ENCODE measurements at regions not wholly inside any gene's neighbourhood (a gene's known extent, or its start where the extent isn't known, plus 50 kb on each side); places are given as distances from the start of the nearest gene placed in this dataset.
A peak's percentile ranks its signal among the peaks of the same experiment; 100 is the strongest.

- intact Hi-C loops (cut with micrococcal nuclease; ENCODE audit: unreplicated experiment) (no loop called here), in situ Hi-C loops (cut with MboI) (no loop called here)
- Histone ChIP-seq H3K27ac (ENCODE audit: control insufficient read depth, insufficient read depth) (no peak overlapping the region), H3K9ac (ENCODE audit: control insufficient read depth, insufficient read depth, low read length) (no peak overlapping the region), H3K27me3 (replicated peaks in 1 of 2; ENCODE audit: control insufficient read depth in 2 of 2, insufficient read depth in 2 of 2, low read length in 1 of 2) (no peaks in the 10 kb centered on the region), H3K9me3 (replicated peaks; ENCODE audit: control insufficient read depth, insufficient read depth, low read length) (no peaks in the 10 kb centered on the region), H3K36me3 (ENCODE audit: control insufficient read depth in 2 of 2, insufficient read depth in 2 of 2, low read length in 1 of 2) (no peaks in the 10 kb centered on the region), H4K20me1 (ENCODE audit: control insufficient read depth, insufficient read depth) (no peaks in the 10 kb centered on the region), H3K79me2 (ENCODE audit: control insufficient read depth, insufficient read depth, low read length) (no peaks in the 10 kb centered on the region), H3K4me1 (ENCODE audit: control insufficient read depth, insufficient read depth, low read length) (no peaks in the 10 kb centered on the region), H2AFZ (ENCODE audit: control insufficient read depth, low read depth, low read length) (peak overlapping the region; percentile 18), H3K4me2 (ENCODE audit: control insufficient read depth, insufficient read depth) (no peak overlapping the region), H3K4me3 (no peak overlapping the region)
- FAIRE-seq (no peak), ATAC-seq (no peak), DNase-seq (ENCODE audit: low read depth, low spot score) (no peak)
- ChIA-PET CTCF (no interaction called here), RAD21 (ENCODE audit: unreplicated experiment) (no interaction called here), POLR2A (no interaction called here), SMC1A (ENCODE audit: uncharacterized antibody, unreplicated experiment) (no interaction called here)
- no TSS peak for BruUV-seq (replicated peaks)
- no peak for TF ChIP-seq YY1 (IDR thresholded peaks at IDR 0.05; ENCODE audit: low read depth, low read length)
- no peak for TF ChIP-seq WRNIP1 (IDR thresholded peaks at IDR 0.05; ENCODE audit: borderline replicate concordance, low read depth, low read length)
- TF ChIP-seq MYC (IDR thresholded peaks at IDR 0.05; ENCODE audit: insufficient read depth, insufficient read length, insufficient replicate concordance, low read length, severe bottlenecking) = no peak
- TF ChIP-seq NFIC (IDR thresholded peaks at IDR 0.05; ENCODE audit: low read depth, low read length) = no peak
- TF ChIP-seq RFX5 (IDR thresholded peaks at IDR 0.05; ENCODE audit: low read depth, low read length) = no peak
- no peak for TF ChIP-seq FOXK2 (IDR thresholded peaks at IDR 0.05)
- 6% methylated on average over 3 of the region's 3 CpGs for WGBS (ENCODE audit: insufficient coverage, insufficient replicate concordance, low lambda C conversion rate, missing lambda C conversion rate)
Observed at GRCh38 chr5:161230221-161230620, 316.3 kb downstream of the GABRB2 start.

GRCh38 chr5:161219816-161220215, 326.7 kb downstream of the GABRB2 start:
- in situ Hi-C loops (cut with MboI) (no loop called here), intact Hi-C loops (cut with micrococcal nuclease; ENCODE audit: unreplicated experiment) (no loop called here)
- TF ChIP-seq CHD1 (IDR thresholded peaks at IDR 0.05; ENCODE audit: low read depth, low read length) = no peak
- TF ChIP-seq NFIC (IDR thresholded peaks at IDR 0.05; ENCODE audit: low read depth, low read length) = no peak
- TF ChIP-seq NFYA (IDR thresholded peaks at IDR 0.05; ENCODE audit: borderline replicate concordance, low read depth, low read length) = no peak
- TF ChIP-seq, protein P1, sequence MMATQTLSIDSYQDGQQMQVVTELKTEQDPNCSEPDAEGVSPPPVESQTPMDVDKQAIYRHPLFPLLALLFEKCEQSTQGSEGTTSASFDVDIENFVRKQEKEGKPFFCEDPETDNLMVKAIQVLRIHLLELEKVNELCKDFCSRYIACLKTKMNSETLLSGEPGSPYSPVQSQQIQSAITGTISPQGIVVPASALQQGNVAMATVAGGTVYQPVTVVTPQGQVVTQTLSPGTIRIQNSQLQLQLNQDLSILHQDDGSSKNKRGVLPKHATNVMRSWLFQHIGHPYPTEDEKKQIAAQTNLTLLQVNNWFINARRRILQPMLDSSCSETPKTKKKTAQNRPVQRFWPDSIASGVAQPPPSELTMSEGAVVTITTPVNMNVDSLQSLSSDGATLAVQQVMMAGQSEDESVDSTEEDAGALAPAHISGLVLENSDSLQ (IDR thresholded peaks at IDR 0.05) = no peak
- 0 out of 2 replicates have a peak, but pooled peaks have one; percentile 27 for TF ChIP-seq ATF7 (IDR thresholded peaks at IDR 0.05; ENCODE audit: low read depth)
- H3K27ac ChIP-seq (ENCODE audit: control insufficient read depth, insufficient read depth) = no peak overlapping the region
- no peak overlapping the region for H2AFZ ChIP-seq (ENCODE audit: control insufficient read depth, low read depth, low read length)
- ChIA-PET POLR2A (no interaction called here), CTCF (interaction anchor here (1.5 kb wide), 1 partner anchor 17 kb away, joined by 3 read pairs; no protein-coding TSS in a partner anchor), SMC1A (ENCODE audit: uncharacterized antibody, unreplicated experiment) (no interaction called here), RAD21 (ENCODE audit: unreplicated experiment) (no interaction called here)
- no peaks in the 10 kb centered on the region for H3K36me3 ChIP-seq (ENCODE audit: control insufficient read depth in 2 of 2, insufficient read depth in 2 of 2, low read length in 1 of 2)
- H4K20me1 ChIP-seq (ENCODE audit: control insufficient read depth, insufficient read depth) = no peaks in the 10 kb centered on the region
- H3K4me1 ChIP-seq (ENCODE audit: control insufficient read depth, insufficient read depth, low read length) = no peaks in the 10 kb centered on the region
- WGBS (ENCODE audit: insufficient coverage, insufficient replicate concordance, low lambda C conversion rate, missing lambda C conversion rate) = 25% methylated on average over 4 of the region's 4 CpGs
- no peaks in the 10 kb centered on the region for H3K79me2 ChIP-seq (ENCODE audit: control insufficient read depth, insufficient read depth, low read length)
- no peaks in the 10 kb centered on the region; the same call in 2 of the 3 replicates for H3K9me3 ChIP-seq (replicated peaks; ENCODE audit: control insufficient read depth, insufficient read depth, low read length)
- no peaks in the 10 kb centered on the region for H3K27me3 ChIP-seq (replicated peaks in 1 of 2; ENCODE audit: control insufficient read depth in 2 of 2, insufficient read depth in 2 of 2, low read length in 1 of 2)
- ATAC-seq (no peak), DNase-seq (ENCODE audit: low read depth, low spot score) (no peak), FAIRE-seq (peak; percentile 41)
- BruUV-seq (replicated peaks) = no TSS peak
- H3K9ac ChIP-seq (ENCODE audit: control insufficient read depth, insufficient read depth, low read length) = no peak overlapping the region
- no peak overlapping the region for H3K4me3 ChIP-seq
- H3K4me2 ChIP-seq (ENCODE audit: control insufficient read depth, insufficient read depth) = no peak overlapping the region

Measured in GM12878 (cell line).